Muscle of leg (tissue), 3 donors: ENCODE measurements at regions not wholly inside any gene's neighbourhood (a gene's known extent, or its start where the extent isn't known, plus 50 kb on each side); places are given as distances from the start of the nearest gene placed in this dataset.

ENCODE experiments used
- DNase-seq: peaks from one replicate; pipeline ENCODE4 v3.0.0; 2013
- H3K27ac ChIP-seq: one replicate; pipeline ENCODE4 v1.5.1; 2013; ENCODE audit warnings: mild to moderate bottlenecking, low read length, control low read depth
- H3K27me3 ChIP-seq: one replicate; pipeline ENCODE4 v1.6.1; 2013; ENCODE audit warnings: low read length; ENCODE audit not compliant: control insufficient read depth, insufficient read depth
- H3K36me3 ChIP-seq: one replicate; pipeline ENCODE4 v1.6.1; 2013; ENCODE audit warnings: low read length; ENCODE audit not compliant: control insufficient read depth, insufficient read depth
- H3K4me1 ChIP-seq: one replicate; pipeline ENCODE4 v1.6.1; 2013; ENCODE audit warnings: low read length; ENCODE audit not compliant: control insufficient read depth, insufficient read depth
- H3K4me3 ChIP-seq: one replicate; pipeline ENCODE4 v1.5.1; 2013; ENCODE audit warnings: low read length, control low read depth
- H3K9me3 ChIP-seq: replicated peaks from 2 replicates; pipeline ENCODE4 v1.6.1; 2013; ENCODE audit warnings: low read depth, low read length; ENCODE audit not compliant: control insufficient read depth
- WGBS: methylation state at CpG from one replicate; pipeline ENCODE4 v1.1.5; 2013; ENCODE audit warnings: missing lambda C conversion rate; ENCODE audit not compliant: insufficient coverage; 5-methylcytosine and 5-hydroxymethylcytosine counted together

DNA sequence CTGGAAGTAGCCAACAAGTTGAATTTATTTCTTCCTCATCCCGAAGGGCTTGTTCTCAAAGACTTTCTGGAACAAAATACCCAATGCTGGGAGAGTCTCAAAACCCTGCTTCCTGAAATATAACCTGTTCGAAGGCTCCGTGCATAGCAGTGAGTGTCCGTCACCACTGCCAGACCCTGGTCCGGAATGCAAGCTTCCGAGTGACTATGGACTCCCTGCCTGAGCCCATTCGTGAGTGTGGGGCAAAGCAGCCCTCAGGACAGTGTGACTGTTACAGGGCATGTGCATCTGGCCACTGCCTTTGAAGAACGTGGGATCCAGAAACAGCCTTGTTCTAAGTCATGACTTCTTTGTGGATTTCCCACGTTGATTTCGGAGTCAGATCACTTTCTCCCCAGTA lies 214.5 kb upstream of the IGF1R start:
- WGBS, result 45% methylated on average over 8 of the region's 10 CpGs
- DNase-seq, result no peak
- peaks cover 2% of the 10 kb centered on the region for H3K4me1 ChIP-seq
- H3K9me3 ChIP-seq, result peaks cover 4% of the 10 kb centered on the region
- H3K27ac ChIP-seq, result peak overlapping the region; percentile 31
- H3K4me3 ChIP-seq, result no peak overlapping the region
- H3K36me3 ChIP-seq, result no peaks in the 10 kb centered on the region
- H3K27me3 ChIP-seq, result peaks cover 3% of the 10 kb centered on the region

DNA sequence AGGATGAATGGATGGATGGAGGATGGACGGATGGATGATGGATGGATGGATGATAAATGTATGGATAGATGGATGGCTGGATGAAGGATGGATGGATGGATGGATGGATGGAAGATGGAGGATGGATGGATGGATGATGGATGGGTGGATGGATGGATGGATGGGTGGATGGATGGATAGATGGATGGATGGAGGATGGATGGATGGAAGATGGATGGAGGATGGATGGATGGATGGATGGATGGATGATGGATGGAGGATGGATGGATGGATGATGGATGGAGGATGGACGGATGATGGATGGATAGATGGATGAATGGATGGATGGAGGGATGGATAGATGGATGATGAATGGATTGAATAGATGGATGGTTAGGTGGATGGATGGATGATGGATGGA lies 210.6 kb upstream of the IGF1R start:
- no peaks in the 10 kb centered on the region for H3K9me3 ChIP-seq
- no peak for DNase-seq
- peaks cover 2% of the 10 kb centered on the region for H3K4me1 ChIP-seq
- no peak overlapping the region for H3K27ac ChIP-seq
- H3K27me3 ChIP-seq, result peaks cover 2% of the 10 kb centered on the region
- WGBS, result 89% methylated on average over 2 of the region's 2 CpGs
- no peak overlapping the region for H3K4me3 ChIP-seq
- H3K36me3 ChIP-seq, result no peaks in the 10 kb centered on the region

DNA sequence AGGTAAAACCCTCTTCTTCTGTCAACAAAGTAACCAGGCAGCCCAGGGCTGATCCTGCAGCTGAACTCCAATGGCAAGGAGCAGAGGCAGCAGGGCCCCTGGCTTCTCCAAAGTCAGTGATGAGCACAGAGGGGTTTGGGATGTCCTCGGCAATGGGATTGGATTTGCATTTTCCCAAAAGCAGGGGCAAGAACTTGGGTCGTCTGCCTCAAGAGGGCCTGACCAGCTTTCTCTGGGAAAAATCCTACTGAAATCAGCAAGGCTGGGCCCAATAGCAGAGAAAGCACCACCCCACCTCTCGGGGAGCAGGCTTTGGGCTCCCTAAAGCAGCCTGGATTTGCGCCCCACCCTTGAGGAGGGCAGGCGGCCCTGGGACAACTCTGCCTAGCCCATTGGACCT lies 210.0 kb upstream of the IGF1R start:
- Histone ChIP-seq H3K36me3 (no peaks in the 10 kb centered on the region), H3K4me3 (no peak overlapping the region), H3K9me3 (no peaks in the 10 kb centered on the region), H3K4me1 (peaks cover under 1% of the 10 kb centered on the region), H3K27ac (no peak overlapping the region), H3K27me3 (peaks cover 2% of the 10 kb centered on the region)
- 71% methylated on average over 5 of the region's 5 CpGs for WGBS
- no peak for DNase-seq

DNA sequence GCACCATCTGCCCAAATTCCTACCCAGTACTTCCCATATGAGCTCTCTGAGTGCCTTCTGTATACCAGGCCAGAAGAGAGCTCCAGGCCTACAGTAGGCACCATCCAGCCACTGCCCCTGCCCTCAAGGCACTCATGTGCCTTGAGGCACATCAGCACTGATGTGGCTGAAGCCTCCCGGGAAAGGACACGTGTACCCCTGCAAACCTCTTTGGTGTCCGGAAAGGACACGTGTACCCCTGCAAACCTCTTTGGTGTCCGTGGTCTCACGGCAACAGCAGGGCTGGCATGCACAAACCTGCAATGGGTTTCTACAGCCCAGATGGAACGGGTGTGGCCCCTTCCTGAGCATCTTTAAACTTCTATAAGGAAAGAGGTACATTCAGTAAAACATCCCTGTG lies 209.4 kb upstream of the IGF1R start:
- 78% methylated on average over 7 of the region's 7 CpGs for whole genome bisulfite sequencing

DNA sequence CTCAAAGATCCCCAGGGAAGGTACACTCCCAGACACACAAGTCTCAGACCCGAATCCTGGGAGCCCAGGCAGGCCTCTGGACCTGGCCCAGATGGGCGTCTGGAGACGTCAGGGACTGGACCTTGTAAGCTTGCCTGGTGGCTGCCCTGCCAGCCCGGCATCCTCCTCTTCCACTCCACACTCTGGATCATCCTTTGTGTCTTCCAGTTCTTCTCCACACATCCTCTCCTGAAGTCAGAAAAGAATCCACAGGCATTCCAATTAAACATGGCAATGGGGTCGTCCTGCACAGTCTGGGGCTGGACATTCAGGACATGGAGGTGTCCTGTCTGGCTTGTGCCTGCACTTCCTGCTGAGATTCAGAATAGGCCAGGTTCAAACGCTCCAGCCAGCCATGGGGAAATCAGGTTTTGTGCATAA lies 208.8 kb upstream of the IGF1R start:
- WGBS, result 77% methylated on average over 6 of the region's 6 CpGs
- DNase-seq, result no peak
- H3K27ac ChIP-seq, result no peak overlapping the region
- no peaks in the 10 kb centered on the region for H3K36me3 ChIP-seq
- H3K4me3 ChIP-seq, result no peak overlapping the region
- peaks cover 5% of the 10 kb centered on the region for H3K4me1 ChIP-seq
- H3K27me3 ChIP-seq, result peaks cover 4% of the 10 kb centered on the region
- H3K9me3 ChIP-seq, result no peaks in the 10 kb centered on the region

More for the DNA sequence above, 209.4 kb upstream of the IGF1R start:
- Histone ChIP-seq H3K36me3 (no peaks in the 10 kb centered on the region), H3K9me3 (no peaks in the 10 kb centered on the region), H3K27ac (no peak overlapping the region), H3K4me3 (no peak overlapping the region), H3K4me1 (no peaks in the 10 kb centered on the region), H3K27me3 (peaks cover 2% of the 10 kb centered on the region)
- DNase-seq, result no peak

DNA sequence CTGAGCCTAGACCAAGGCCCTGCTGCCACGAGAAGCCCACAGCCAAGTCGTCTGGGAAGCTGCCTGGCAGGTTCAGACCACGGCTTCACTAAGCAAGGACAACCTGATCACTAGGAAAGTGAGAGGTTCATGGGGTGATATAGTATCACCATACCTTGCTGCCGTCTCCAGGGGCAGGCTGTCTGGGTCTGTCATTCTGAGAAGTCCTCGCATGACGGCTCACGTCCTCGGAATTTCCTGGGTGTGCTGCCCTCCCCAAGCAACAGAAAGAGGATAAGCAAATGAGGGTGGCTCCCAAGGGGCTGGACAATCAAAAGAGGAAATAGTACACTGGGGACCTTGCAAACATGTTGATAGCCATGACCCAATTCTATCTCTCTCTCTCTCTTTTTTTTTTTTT lies 207.4 kb upstream of the IGF1R start:
- H3K27me3 ChIP-seq, result peaks cover 7% of the 10 kb centered on the region
- WGBS, result 64% methylated on average over 3 of the region's 8 CpGs
- no peak overlapping the region for H3K27ac ChIP-seq
- DNase-seq, result no peak
- H3K36me3 ChIP-seq, result no peaks in the 10 kb centered on the region
- H3K4me3 ChIP-seq, result no peak overlapping the region
- H3K9me3 ChIP-seq, result no peaks in the 10 kb centered on the region
- peaks cover 6% of the 10 kb centered on the region for H3K4me1 ChIP-seq

DNA sequence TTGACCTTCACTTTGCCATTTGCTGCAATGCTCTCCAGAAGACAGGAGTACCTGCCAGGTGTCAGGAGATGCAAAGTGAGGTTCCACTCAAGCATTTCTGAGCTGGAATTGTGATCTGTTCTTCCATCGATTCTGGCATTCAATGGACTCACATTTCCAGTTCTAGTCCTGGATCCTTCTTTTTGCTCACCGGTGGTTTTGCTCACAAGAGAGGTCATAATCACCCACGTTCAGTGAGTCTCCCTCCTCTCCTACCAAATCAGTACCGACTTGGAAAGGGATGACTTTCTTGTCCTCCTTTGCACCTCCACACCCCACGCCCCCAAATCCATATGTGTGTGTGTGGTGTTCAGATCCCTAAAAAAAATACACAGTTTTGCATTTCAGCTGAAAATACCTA lies 206.7 kb upstream of the IGF1R start:
- Histone ChIP-seq H3K27me3 (peaks cover 7% of the 10 kb centered on the region), H3K9me3 (no peaks in the 10 kb centered on the region), H3K27ac (no peak overlapping the region), H3K4me3 (no peak overlapping the region), H3K4me1 (peaks cover 6% of the 10 kb centered on the region), H3K36me3 (no peaks in the 10 kb centered on the region)
- DNase-seq, result no peak
- 67% methylated on average over 2 of the region's 5 CpGs for WGBS

DNA sequence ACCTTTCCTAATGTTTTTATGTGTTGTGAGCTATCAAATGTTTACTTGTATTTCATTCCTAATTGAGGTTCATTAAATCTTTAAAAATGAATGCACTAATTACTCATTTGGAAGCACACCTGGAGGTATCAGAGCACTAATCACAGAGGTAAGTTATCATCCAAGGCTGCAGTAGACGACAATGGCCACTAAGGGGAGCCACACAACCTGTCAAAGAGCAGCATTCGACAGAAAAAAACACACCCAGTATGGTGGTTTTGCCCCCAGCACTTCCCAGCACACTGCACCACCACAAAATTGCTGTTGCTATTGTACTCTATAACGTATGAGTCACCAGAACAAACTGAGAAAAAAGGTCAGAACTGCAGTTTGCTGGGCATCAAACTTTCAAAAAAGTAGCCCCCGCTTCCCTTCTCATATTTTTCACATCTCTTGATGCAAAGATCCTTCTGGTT lies 205.9 kb upstream of the IGF1R start:
- Histone ChIP-seq H3K9me3 (no peaks in the 10 kb centered on the region), H3K4me1 (peaks cover 6% of the 10 kb centered on the region), H3K4me3 (no peak overlapping the region), H3K36me3 (no peaks in the 10 kb centered on the region), H3K27me3 (peaks cover 7% of the 10 kb centered on the region), H3K27ac (no peak overlapping the region)
- peak; percentile 70 for DNase-seq
- 0% methylated on average over 2 of the region's 4 CpGs for WGBS

DNA sequence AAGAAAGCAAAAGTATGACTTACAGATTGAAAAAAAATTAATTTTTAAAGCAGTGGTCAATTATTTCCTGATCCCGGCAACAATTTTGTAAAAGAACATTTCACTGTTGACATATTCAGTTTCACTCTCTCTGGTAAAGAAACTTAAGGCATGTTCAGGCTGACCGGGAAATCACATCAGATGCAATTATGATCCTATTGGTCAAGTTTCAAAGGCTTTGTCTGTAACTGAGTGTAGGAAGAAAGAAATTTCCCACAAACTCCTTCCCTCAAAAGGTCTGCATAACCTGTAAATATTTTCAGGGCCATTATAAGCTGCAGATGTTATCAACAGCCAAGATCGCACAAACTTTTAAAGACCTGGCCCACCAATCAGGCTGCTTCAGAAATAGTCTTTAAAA lies 205.4 kb upstream of the IGF1R start:
- DNase-seq, result no peak
- Histone ChIP-seq H3K9me3 (no peaks in the 10 kb centered on the region), H3K36me3 (no peaks in the 10 kb centered on the region), H3K4me1 (peaks cover 6% of the 10 kb centered on the region), H3K4me3 (no peak overlapping the region), H3K27ac (no peak overlapping the region), H3K27me3 (peaks cover 7% of the 10 kb centered on the region)
- WGBS, result no CpG with 5 or more reads among the region's 3 CpGs

DNA sequence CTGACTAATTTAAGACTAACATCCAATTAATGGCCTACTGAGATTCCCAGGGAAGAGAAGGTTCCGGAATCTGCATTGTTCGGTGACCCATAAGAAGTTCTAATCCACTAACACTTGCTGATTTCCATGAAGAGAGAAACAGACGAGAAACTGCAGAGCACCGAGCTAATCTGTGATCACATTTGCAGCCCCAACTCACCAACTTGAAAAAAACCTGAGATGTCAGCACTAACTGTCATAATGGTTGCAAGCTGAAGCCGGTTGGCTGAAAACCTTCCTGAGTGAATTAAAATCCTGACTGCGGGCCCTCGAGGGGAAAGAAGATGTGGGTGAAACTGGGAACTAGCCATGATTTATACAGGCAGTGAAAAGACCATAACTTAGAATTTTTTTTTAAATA lies 204.8 kb upstream of the IGF1R start:
- Histone ChIP-seq H3K4me1 (peaks cover 6% of the 10 kb centered on the region), H3K9me3 (no peaks in the 10 kb centered on the region), H3K4me3 (no peak overlapping the region), H3K27ac (no peak overlapping the region), H3K36me3 (no peaks in the 10 kb centered on the region), H3K27me3 (peaks cover 7% of the 10 kb centered on the region)
- WGBS, result 60% methylated on average over 3 of the region's 7 CpGs
- DNase-seq, result peak; percentile 52

DNA sequence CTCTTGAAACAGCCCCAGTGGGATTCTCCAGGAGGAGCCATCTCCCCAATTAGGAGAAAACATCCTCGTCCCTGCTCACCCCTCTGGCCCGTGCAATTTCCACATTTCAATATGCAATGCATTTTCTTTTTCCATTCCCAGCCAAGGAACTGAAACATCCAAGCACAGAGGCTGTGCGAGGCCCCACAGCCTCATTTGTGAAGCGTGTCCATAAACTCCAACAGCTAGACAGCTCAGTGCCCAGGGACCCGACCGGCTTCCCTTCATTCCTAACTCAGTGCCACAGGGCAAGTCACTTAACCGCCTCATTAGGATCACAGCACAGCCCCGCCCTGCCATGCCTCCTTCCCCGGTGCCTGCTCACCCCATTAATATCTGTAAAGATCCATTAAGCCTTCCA lies 204.2 kb upstream of the IGF1R start:
- no peaks in the 10 kb centered on the region for H3K36me3 ChIP-seq
- H3K4me1 ChIP-seq, result peaks cover 6% of the 10 kb centered on the region
- 28% methylated on average over 9 of the region's 9 CpGs for whole genome bisulfite sequencing
- peaks cover 7% of the 10 kb centered on the region for H3K27me3 ChIP-seq
- no peak overlapping the region for H3K27ac ChIP-seq
- H3K9me3 ChIP-seq, result no peaks in the 10 kb centered on the region
- no peak overlapping the region for H3K4me3 ChIP-seq
- peak; percentile 47 for DNase-seq
